ENCODE measurements at regions not wholly inside any gene's neighbourhood (a gene's known extent, or its start where the extent isn't known, plus 50 kb on each side); places are given as distances from the start of the nearest gene placed in this dataset.
A peak's percentile ranks its signal among the peaks of the same experiment; 100 is the strongest.
"Not testable (repeated sequence)": the region's sequence is repeated elsewhere in the genome, so short reads cannot be mapped to it uniquely, and the experiment has no call there.

DNA sequence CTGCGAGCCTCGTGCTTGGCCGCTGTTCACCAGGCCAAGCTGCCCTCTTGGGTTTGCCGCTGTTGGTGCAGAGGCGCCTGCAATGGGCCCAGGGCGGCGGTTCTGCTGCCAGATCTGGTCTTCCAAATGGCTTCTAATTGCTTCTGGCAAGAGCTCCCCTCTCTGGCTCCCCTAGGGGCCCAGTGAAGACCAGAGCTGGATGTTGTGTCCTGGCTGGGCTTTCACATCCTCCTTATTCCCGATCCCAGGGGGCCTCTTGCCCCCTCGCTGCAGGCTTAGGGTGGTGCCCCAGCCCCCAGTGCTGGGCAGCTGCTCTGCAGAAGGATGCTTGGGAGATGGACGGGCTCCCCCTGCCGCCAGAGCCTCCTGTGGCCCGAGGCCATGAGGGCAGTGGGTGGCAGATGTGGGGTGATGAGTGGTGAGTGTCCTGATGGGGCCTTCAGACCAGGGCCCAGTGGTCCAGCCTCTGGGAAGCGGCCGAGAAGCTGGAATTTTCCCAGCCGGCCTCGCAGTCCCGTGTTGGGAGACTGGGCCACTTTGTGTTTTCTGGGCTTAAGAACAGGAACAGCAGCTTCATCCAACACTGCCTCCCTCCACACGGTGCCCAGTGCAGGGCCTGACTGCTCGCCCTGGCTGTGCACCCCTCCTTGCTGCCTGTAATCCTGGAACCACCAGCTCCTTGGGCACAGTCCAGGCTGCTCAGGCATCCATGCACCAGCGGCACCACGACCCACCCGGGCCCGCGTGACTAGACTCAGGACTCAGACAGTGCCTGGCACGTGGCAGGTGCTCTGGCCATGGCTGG is 194.8 kb downstream of the LAT start:
- H3K9me3 ChIP-seq (ENCODE audit: control insufficient read depth in 2 of 2, insufficient read depth in 1 of 2, low read depth in 1 of 2, low read length in 1 of 2); H3K4me3 ChIP-seq (ENCODE audit: low read depth in 1 of 2, low read length in 2 of 2); H3K27me3 ChIP-seq (ENCODE audit: control insufficient read depth in 1 of 2, insufficient read depth in 2 of 2, low read length in 2 of 2); H3K36me3 ChIP-seq (ENCODE audit: control insufficient read depth in 2 of 2, insufficient read depth in 2 of 2, low read length in 1 of 2); H3K4me1 ChIP-seq (ENCODE audit: control insufficient read depth in 2 of 2, insufficient read depth in 2 of 2, low read length in 1 of 2): not testable (repeated sequence)
- H3K27ac ChIP-seq (ENCODE audit: low read depth in 2 of 2, low read length in 1 of 2) = peak overlapping the region in 1 of 2 donors; percentile 47
- 76 to 82% methylated on average over 25 of the region's 25 CpGs for WGBS, 2 donors

- not testable (repeated sequence) for H3K9me3 ChIP-seq (ENCODE audit: control insufficient read depth in 2 of 2, insufficient read depth in 1 of 2, low read depth in 1 of 2, low read length in 1 of 2); H3K27me3 ChIP-seq (ENCODE audit: control insufficient read depth in 1 of 2, insufficient read depth in 2 of 2, low read length in 2 of 2); H3K36me3 ChIP-seq (ENCODE audit: control insufficient read depth in 2 of 2, insufficient read depth in 2 of 2, low read length in 1 of 2); H3K4me3 ChIP-seq (ENCODE audit: low read depth in 1 of 2, low read length in 2 of 2); H3K4me1 ChIP-seq (ENCODE audit: control insufficient read depth in 2 of 2, insufficient read depth in 2 of 2, low read length in 1 of 2)
- peak overlapping the region in 1 of 2 donors; percentile 45 for H3K27ac ChIP-seq (ENCODE audit: low read depth in 2 of 2, low read length in 1 of 2)
- 66 to 74% methylated on average over 19 to 24 of the region's 24 CpGs for WGBS, 2 donors
Observed at GRCh38 chr16:29177888-29178726, 193.3 kb downstream of the LAT start.

DNA sequence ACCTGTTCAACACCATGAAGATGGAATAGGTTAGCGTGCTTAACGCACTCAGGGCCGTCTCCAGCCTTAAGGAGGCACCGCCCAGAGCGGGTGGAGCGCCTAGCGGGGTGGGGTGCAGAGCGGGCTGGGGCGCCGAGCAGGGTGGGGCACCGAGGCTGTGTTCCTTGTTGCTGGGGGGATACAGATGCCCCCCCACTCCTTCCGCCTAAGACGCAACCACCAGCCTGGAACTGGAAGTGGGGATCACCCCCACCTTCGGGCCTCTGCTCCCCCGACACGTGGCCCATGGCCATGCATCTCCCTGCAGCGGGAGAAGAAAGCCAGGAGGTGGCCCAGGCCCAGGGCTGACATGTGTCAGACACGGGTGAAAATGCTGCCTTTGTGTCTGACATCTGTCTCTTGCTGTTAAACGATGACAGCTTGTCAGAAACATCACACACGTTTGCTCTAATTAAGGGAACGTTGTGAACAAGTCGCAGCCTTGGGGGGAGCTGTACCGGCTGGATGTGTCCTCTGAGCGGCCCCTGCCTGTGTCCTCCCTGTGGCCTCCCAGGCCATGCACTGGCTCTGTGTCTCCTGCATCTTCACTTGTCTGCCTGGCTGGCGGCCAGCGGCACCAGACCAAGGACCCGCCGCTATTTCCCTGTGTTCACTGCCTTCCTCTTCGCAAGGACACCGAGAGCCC is 192.5 kb downstream of the LAT start:
- H3K4me3 ChIP-seq (ENCODE audit: low read depth in 1 of 2, low read length in 2 of 2); H3K27me3 ChIP-seq (ENCODE audit: control insufficient read depth in 1 of 2, insufficient read depth in 2 of 2, low read length in 2 of 2); H3K9me3 ChIP-seq (ENCODE audit: control insufficient read depth in 2 of 2, insufficient read depth in 1 of 2, low read depth in 1 of 2, low read length in 1 of 2); H3K36me3 ChIP-seq (ENCODE audit: control insufficient read depth in 2 of 2, insufficient read depth in 2 of 2, low read length in 1 of 2); H3K27ac ChIP-seq (ENCODE audit: low read depth in 2 of 2, low read length in 1 of 2); H3K4me1 ChIP-seq (ENCODE audit: control insufficient read depth in 2 of 2, insufficient read depth in 2 of 2, low read length in 1 of 2): not testable (repeated sequence)
- 75 to 77% methylated on average over 24 to 30 of the region's 30 CpGs for WGBS, 2 donors

- 91 to 92% methylated on average over 6 to 7 of the region's 7 CpGs for WGBS, 2 donors
- H3K27me3 ChIP-seq (ENCODE audit: control insufficient read depth in 1 of 2, insufficient read depth in 2 of 2, low read length in 2 of 2); H3K36me3 ChIP-seq (ENCODE audit: control insufficient read depth in 2 of 2, insufficient read depth in 2 of 2, low read length in 1 of 2); H3K4me3 ChIP-seq (ENCODE audit: low read depth in 1 of 2, low read length in 2 of 2); H3K27ac ChIP-seq (ENCODE audit: low read depth in 2 of 2, low read length in 1 of 2); H3K9me3 ChIP-seq (ENCODE audit: control insufficient read depth in 2 of 2, insufficient read depth in 1 of 2, low read depth in 1 of 2, low read length in 1 of 2); H3K4me1 ChIP-seq (ENCODE audit: control insufficient read depth in 2 of 2, insufficient read depth in 2 of 2, low read length in 1 of 2): not testable (repeated sequence)
Observed at GRCh38 chr16:29176822-29177202, 192.0 kb downstream of the LAT start.

DNA sequence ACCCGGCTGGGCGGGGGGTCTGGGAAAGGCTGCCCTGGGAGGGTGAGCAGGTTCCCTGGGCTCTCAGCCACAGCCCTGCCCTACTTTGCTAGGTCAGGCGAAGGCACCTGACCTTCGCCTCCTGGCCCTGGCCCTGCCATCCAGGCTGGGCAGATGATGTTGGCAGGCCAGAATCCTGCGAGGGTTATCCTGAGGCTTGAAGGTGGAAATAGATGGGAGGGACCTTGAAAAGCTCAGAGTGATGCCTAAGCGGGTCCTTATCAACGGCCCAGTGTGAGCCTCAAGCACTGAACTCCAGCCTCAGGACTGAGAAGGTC is 191.3 kb downstream of the LAT start:
- not testable (repeated sequence) for H3K4me1 ChIP-seq (ENCODE audit: control insufficient read depth in 2 of 2, insufficient read depth in 2 of 2, low read length in 1 of 2); H3K9me3 ChIP-seq (ENCODE audit: control insufficient read depth in 2 of 2, insufficient read depth in 1 of 2, low read depth in 1 of 2, low read length in 1 of 2); H3K36me3 ChIP-seq (ENCODE audit: control insufficient read depth in 2 of 2, insufficient read depth in 2 of 2, low read length in 1 of 2); H3K4me3 ChIP-seq (ENCODE audit: low read depth in 1 of 2, low read length in 2 of 2); H3K27me3 ChIP-seq (ENCODE audit: control insufficient read depth in 1 of 2, insufficient read depth in 2 of 2, low read length in 2 of 2); H3K27ac ChIP-seq (ENCODE audit: low read depth in 2 of 2, low read length in 1 of 2)
- 81 to 88% methylated on average over 7 of the region's 7 CpGs for WGBS, 2 donors

GRCh38 chr16:29175411-29176153 is 190.7 kb downstream of the LAT start:
- H3K27me3 ChIP-seq (ENCODE audit: control insufficient read depth in 1 of 2, insufficient read depth in 2 of 2, low read length in 2 of 2); H3K4me1 ChIP-seq (ENCODE audit: control insufficient read depth in 2 of 2, insufficient read depth in 2 of 2, low read length in 1 of 2); H3K4me3 ChIP-seq (ENCODE audit: low read depth in 1 of 2, low read length in 2 of 2); H3K36me3 ChIP-seq (ENCODE audit: control insufficient read depth in 2 of 2, insufficient read depth in 2 of 2, low read length in 1 of 2); H3K27ac ChIP-seq (ENCODE audit: low read depth in 2 of 2, low read length in 1 of 2); H3K9me3 ChIP-seq (ENCODE audit: control insufficient read depth in 2 of 2, insufficient read depth in 1 of 2, low read depth in 1 of 2, low read length in 1 of 2): not testable (repeated sequence)
- 90 to 93% methylated on average over 18 to 19 of the region's 19 CpGs for WGBS, 2 donors

GRCh38 chr16:29173371-29174305 is 188.8 kb downstream of the LAT start:
- not testable (repeated sequence) for H3K36me3 ChIP-seq (ENCODE audit: control insufficient read depth in 2 of 2, insufficient read depth in 2 of 2, low read length in 1 of 2); H3K4me1 ChIP-seq (ENCODE audit: control insufficient read depth in 2 of 2, insufficient read depth in 2 of 2, low read length in 1 of 2); H3K9me3 ChIP-seq (ENCODE audit: control insufficient read depth in 2 of 2, insufficient read depth in 1 of 2, low read depth in 1 of 2, low read length in 1 of 2); H3K4me3 ChIP-seq (ENCODE audit: low read depth in 1 of 2, low read length in 2 of 2); H3K27me3 ChIP-seq (ENCODE audit: control insufficient read depth in 1 of 2, insufficient read depth in 2 of 2, low read length in 2 of 2)
- 91% methylated on average over 16 of the region's 16 CpGs for WGBS, 2 donors
- peak overlapping the region in 1 of 2 donors; percentile 22 for H3K27ac ChIP-seq (ENCODE audit: low read depth in 2 of 2, low read length in 1 of 2)

GRCh38 chr16:29172098-29172724 is 187.4 kb downstream of the LAT start:
- not testable (repeated sequence) for H3K4me1 ChIP-seq (ENCODE audit: control insufficient read depth in 2 of 2, insufficient read depth in 2 of 2, low read length in 1 of 2); H3K36me3 ChIP-seq (ENCODE audit: control insufficient read depth in 2 of 2, insufficient read depth in 2 of 2, low read length in 1 of 2); H3K9me3 ChIP-seq (ENCODE audit: control insufficient read depth in 2 of 2, insufficient read depth in 1 of 2, low read depth in 1 of 2, low read length in 1 of 2); H3K4me3 ChIP-seq (ENCODE audit: low read depth in 1 of 2, low read length in 2 of 2); H3K27me3 ChIP-seq (ENCODE audit: control insufficient read depth in 1 of 2, insufficient read depth in 2 of 2, low read length in 2 of 2); H3K27ac ChIP-seq (ENCODE audit: low read depth in 2 of 2, low read length in 1 of 2)
- WGBS, 2 donors = 90 to 91% methylated on average over 7 of the region's 7 CpGs

Measured in esophagus (tissue), 2 donors.